ENCODE measurements at regions not wholly inside any gene's neighbourhood (a gene's known extent, or its start where the extent isn't known, plus 50 kb on each side); places are given as distances from the start of the nearest gene placed in this dataset.

DNA sequence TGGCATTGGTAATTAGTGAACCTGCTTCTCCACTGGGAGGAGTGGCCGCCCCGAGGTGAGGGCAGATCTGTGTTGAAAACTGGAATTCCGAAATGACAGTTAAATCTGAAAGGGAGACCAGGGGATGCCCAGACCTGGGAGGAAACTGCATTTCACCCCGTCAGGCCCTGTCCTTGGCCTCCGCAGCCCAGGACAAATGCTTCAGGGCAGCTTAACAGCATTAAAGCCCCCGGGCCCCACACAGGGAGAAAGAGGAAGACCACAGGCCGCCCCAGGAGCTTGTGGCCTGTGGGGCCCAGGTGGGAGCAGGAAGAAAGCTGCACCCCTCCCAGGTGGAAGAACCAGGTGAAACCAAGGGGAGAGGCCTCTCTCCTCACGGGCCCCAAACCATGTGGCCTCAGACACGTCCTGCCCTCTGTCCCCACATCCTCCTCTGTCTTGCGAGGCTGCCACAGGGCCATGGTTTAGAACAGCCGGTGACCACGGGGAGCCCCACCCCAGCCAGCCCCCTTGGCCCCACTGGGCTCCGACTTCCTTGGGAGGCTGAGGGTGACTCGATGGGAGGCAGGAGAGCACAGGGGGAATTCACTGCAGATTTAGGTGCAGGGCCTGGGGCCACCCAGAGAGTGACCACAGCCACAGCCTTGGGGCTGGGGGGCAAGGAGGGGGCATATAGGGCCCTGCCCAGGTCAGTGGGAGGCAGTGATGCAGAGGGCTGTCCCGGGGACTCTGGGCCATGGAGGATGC, 265.4 kb downstream of the ADGRD1 start (continued):
- no peak for TF ChIP-seq TCF12 (IDR thresholded peaks at IDR 0.05; ENCODE audit: low read depth, low read length)
- no peak for TF ChIP-seq CHD1 (IDR thresholded peaks at IDR 0.05; ENCODE audit: low read depth, low read length)
- no peak for TF ChIP-seq BRCA1 (IDR thresholded peaks at IDR 0.05; ENCODE audit: low read depth, low read length)
- no peak for TF ChIP-seq RAD21 (IDR thresholded peaks at IDR 0.05 in 1 of 2, conservative IDR thresholded peaks at IDR 0.05 in 1 of 2; ENCODE audit: low read depth in 2 of 2, low read length in 2 of 2)
- TF ChIP-seq RBBP5 (IDR thresholded peaks at IDR 0.05; ENCODE audit: borderline replicate concordance, low read depth, low read length): no peak
- no peak for TF ChIP-seq SP1 (IDR thresholded peaks at IDR 0.05; ENCODE audit: low read depth, low read length)
- no peak for TF ChIP-seq ASH2L (IDR thresholded peaks at IDR 0.05; ENCODE audit: low read length)
- no peak for TF ChIP-seq NANOG (IDR thresholded peaks at IDR 0.05; ENCODE audit: insufficient read depth, low read depth, low read length, poor library complexity, severe bottlenecking)

All from H1 (cell line).